GM19328 (cell line): ENCODE measurements at regions not wholly inside any gene's neighbourhood (a gene's known extent, or its start where the extent isn't known, plus 50 kb on each side); places are given as distances from the start of the nearest gene placed in this dataset.

Source experiments
- ATAC-seq: cut with Tn5 transposase; IDR thresholded peaks from one replicate; pipeline ENCODE4 v1.9.1; 2021; ENCODE audit warnings: mild to moderate bottlenecking, moderate library complexity; ENCODE audit not compliant: unreplicated experiment

DNA sequence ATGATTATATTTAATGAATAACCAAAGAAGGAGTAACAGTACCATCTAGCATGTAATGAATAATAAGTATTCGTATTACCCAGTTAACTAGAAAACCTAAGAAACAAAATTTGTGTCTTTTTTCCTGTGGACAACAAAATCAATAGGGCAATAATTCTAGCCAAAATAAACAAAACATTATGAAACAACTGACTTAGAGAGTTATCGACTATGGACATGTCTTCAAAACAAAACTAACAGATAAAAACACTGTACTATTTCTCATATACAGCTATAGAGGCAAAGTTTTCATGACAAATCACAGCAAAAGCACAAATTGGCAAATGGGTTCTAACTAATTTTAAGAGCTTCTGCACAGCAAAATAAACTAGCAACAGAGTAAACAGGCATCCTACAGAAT lies 224.1 kb downstream of the ALX1 start:
- no peak for ATAC-seq

DNA sequence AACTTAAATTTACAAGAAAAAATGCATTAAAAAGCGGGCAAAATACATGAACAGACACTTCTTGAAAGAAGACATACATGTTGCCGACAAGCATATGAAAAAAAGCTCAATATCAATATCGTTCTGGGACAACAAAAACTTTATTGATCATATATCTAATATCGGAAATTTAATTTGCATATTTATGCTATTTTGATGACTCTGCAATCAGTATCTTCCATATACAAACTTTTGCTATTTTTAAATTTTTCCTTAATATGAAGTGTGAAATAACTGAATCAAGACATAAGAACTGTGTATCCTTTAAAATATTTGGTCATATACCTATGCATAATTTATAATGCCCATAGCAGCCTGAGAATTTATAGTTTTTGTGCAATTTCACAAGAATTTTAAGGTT lies 224.6 kb downstream of the ALX1 start:
- no peak for ATAC-seq

DNA sequence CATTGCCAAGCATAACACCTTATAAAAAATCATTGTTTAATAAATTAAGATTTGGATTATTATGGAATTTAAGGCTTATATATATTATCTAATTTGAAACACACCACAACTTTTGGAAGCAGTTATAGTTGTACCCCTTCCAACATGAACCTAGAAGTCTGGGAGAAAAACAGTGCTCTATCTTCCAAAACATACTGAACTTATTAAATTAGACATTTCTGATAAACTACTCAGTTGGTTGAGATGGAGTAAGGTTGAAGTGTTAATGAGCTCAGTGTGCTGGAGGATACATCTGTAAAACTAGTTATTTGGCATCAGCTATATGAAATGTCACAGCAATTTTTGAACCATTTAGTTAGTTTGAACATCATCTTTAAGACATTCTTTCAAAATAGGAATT lies 227.4 kb downstream of the ALX1 start:
- ATAC-seq: no peak

DNA sequence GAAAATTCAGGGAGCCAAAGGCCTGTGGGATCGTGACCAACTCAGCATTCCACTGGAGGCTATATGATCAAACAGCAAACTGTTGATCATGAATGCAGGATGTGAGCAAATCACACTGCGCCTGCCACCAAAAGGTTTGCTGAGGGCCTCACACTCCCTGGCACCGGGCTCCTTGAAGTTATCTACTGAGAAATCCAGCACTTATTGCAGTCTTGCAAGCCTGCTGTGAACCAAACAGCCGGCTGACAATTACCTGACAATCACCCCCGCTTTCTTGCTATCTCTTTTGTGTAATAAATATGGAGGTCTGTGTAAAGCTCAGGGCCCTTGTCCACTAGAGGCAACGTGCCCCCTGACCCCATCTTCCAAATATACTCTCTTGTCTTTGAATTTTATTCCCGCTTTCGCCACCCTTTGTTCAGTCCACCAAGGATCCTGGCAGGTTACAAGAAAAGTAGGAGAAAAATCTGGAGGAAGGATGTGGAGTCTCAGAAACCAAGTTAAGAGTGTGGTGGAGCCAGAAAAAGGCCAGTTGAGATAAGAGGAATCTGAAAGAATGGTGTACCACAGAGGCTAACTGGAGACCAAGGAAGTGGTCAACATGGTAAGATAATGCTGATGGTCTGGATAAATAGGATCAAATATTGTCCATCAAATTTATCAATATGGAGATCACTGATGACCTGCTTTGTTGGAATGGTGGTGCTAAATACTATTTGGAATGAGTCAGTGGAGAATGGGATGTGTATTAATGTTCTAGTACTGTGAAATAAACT lies 229.2 kb downstream of the ALX1 start:
- peak; percentile 28 for ATAC-seq

DNA sequence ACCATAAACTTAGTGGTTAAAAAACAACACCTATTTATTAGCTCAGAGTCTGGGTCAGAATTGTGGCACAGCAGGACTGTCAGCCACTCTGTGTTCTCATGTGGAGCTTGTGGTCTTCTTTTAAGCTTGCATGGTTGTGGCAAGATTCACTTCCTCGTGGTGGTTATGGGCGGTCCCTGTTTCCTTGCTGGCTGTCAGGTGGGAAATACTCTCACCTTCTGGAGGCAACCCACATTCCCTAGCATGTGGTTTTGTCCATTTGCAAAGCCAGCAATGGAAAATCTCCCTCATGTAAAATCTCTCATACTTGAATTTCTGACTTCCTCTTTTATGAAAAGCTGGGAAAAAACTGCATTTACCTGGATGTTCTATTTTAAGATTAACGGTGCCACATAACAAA lies 229.8 kb downstream of the ALX1 start:
- peak; percentile 94 for ATAC-seq

DNA sequence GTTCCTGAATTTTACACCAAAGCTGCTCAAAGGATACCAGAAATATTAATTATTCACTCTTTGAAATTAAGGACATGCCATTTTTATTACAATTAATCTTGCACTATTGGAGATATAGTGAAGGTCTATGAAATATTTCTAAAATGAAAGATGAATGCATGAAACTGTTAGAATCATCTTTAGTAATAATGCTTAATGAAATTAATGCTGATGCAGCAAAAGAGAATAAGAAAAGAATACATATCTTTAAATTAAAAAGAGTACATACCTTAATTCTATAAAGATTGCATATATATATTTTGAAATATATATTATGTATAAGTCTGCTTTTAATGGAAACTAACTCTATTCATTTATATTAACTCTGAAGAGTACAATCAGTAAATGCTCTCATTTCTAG lies 236.0 kb downstream of the ALX1 start:
- ATAC-seq: no peak

DNA sequence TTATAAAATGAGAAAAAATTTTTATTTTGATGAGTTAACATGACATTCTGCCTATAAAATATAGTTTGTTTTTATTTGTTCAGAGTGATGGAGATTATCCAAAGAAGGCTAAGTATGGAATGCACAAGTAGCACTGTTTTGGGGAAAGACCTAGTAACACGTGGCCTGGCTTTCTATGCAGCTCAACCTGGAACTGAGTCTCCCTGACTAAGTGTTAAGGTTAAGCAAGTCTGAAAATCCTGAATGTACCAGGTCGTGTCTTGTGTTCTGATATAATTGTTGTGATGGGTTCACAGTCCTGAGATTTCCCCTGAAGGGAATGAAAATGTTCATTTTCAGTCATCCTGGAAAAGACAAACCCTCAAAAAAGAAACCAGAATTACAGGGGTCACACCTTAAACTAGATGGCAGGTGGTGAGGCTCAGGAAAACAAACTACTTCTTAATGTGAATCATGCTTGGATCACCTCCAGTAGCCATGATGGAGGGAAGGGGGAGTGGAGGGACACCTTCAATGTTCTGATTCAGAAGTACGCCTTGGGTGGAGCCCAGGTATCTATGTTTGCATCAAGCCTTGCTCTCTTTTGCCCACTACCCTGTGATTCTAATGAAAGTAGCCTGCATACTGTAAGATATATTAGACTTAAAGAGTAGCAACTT lies 236.8 kb downstream of the ALX1 start:
- no peak for ATAC-seq

DNA sequence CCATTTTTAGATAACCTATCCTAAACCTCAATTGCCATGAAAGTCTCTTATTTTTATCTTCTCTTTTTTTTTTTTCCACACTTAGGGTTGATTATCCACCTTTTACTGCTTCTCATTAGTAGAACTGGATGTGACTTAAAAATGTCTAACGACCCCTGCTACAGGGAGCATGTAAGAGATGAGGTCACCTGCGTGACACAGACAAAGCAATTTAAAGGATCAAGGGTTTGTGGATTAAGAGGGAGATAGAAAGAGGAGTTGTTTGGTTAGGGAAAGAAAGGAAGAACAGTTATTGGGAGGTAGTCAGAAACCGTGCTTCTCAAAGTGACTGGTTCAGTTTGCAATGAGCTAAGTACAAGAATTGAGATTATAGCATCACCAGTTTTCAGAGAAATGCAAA lies 239.1 kb downstream of the ALX1 start:
- no peak for ATAC-seq

DNA sequence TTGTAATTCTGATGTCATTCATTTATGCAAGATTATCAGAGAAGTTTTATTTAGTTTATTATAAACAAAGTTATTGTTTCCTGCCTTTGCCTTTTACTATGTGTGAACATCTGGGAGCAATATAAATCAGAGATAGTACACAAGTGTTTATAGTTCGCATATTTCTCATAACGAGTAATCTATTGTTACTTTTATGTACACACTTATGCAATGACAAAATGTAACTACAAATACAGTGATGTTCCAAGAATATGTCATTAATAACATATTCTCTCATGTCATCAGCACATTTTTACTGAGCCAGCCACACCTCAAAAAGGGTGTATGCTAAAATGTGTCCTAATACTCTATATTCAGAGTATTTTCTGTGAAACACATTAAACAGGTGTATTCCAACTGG lies 243.2 kb downstream of the ALX1 start:
- no peak for ATAC-seq

DNA sequence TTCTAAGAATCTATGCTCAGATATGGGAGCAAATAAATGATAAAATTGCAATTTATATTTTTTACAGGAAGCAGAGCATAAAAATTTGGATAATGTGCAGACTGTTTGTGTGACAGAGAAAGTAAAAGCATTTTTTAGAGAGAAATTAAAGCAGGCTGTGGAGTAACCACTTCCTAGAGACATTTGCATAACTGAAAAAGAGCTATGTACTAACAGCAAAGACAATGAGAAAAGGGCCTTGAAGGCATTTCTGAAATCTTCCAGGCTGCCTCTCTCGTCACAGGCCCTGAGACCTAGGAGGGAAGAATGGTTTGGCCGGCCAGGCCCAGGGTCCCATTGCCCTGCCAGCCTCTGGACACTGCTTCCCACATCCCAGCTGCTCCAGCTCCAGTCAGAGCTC lies 247.2 kb downstream of the ALX1 start:
- ATAC-seq: peak; percentile 83

DNA sequence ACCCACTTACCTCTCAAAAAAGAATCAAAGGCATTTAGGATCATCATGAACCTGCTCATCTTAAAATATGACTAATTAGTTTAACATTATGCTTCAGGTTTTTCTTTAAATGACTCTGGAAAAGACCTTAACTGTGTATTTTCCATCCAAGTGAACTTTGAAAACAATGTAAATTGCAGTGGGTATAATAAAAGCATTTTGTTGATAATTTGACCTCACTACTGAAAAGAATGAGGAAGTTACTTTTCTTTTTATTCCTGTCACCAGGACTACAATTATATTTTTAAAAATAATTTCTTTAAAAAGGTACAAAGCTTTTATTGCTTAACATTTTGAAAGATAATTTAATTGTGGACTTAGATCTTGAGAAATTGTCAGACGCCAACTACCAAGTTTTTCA lies 249.9 kb downstream of the ALX1 start:
- no peak for ATAC-seq

DNA sequence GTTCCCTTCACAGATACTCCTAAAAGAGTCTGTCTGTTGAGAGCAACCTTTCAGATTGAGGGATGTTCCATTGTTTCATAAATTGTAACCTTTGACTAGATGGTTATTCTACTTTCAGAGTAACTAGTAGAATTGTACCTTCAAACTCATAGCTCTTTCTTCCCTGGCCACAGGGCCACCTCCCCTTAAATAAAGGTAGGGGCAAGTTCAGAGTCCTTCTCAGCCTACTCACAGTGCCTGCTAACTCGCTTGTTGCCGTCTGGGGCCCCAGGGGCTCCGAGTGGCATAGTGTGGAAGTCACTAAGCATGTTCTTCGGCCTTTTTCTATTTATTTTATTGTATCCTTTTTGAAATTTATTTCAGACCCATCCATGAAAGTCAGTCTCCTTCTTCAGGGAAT lies 250.4 kb downstream of the ALX1 start:
- no peak for ATAC-seq

DNA sequence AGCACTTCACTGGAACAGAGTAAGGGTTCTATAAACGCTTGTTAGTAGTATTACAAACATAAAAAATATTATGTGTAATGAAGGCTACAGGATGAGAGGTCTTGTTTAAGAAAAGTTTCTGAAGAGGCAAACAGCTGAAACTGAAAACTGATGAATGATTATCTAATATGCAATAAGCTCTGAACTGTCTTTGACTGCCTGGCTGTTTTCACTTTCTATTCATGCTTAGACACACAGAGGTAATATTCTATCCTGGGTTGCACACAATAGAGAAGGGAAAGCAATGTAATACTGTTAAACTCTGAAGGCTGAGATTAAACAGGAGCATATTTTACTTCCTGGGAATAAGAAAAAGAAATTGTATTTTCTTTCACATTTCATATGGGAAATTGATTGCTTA lies 251.3 kb downstream of the ALX1 start:
- ATAC-seq: peak; percentile 60

DNA sequence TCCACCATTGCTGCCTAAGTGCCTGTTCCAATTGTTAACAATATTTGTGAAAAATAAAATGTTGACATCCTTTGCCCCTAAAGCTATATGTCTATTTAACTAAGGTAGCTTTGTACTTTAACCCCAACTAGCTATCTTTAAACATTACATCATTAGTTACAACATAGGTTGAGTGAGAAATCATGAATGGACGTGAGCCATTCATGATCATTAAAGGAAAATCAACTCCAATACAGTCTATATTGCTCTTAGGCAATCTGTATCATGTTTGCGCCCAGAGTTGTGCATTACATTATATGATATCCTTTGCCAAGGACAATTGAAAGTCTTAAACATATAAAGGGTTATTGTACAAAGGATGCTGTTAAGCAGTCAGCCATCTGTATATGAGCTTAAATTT lies 269.6 kb downstream of the ALX1 start:
- no peak for ATAC-seq

DNA sequence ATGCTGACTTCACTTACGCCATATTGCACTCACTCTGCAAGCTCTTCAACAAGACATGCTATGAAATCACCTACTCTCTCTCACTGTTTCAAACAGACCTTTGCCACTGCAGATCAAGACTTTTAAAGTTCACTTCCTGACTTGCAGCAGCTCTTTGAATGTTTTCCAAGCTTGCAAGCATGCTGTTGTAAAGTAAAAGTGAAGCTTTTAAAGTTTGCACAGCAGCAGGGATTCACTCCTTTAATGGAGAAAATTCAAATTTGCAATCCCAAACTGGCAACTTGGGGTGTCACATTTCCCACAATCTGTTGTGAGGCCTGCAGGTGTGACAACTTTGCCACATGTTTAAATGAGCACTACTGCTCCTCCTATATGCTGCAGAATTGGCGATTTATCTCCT lies 270.9 kb downstream of the ALX1 start:
- ATAC-seq: no peak

DNA sequence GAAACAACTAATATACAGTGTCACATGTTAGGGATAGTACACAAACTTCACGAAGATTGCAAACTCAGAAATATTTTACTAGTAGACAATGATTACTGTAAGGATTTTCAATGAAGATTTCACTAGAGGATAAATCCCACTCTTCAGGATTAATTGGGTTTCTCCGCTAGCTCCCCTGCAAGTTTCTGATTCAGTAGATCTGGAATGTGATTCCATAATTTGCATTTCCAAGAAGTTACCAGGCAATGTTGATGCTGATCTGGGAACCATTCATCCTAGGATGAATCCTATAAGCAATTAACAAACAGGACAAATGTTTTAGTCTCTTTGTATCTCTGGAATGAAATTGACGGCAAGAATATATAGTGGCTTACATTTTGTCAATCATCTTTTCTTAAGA lies 272.4 kb downstream of the ALX1 start:
- no peak for ATAC-seq

DNA sequence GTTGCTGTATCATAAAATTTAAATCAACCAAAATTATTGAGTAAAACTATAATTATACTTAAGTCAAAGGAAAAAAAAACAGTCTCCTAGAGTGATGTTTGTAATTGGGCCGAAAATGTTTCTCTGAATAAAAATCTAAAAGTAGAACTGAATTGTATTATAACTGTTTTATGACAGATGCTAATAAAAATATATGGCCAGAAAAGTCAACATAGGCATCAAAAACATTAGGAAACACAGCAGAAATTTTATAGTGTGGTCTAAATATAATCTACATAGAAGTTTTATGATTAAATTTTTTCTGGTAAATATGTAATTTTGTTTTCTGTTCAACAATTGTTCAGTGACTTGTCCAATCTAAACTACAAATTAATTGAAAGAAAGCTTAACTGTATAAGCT lies 277.8 kb downstream of the ALX1 start:
- ATAC-seq: no peak

DNA sequence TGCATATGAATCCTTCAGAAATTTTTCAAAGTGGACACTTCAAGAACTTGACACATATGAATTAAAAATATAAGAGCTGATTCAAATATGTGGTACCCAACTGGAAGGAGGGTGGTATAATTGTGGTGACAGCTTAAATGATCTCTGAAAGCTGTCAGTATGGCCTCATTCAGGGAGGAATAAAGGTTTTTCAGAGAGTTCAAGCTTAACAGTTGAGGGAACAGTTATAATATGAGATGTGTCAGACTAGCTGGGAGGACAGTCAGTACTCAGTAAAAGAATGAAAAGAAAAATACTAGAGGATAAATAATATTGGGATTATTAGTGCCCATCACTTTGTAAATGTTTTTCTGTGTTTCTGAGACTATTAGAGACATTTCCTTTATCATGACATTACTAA lies 277.5 kb downstream of the RASSF9 start:
- ATAC-seq: no peak

DNA sequence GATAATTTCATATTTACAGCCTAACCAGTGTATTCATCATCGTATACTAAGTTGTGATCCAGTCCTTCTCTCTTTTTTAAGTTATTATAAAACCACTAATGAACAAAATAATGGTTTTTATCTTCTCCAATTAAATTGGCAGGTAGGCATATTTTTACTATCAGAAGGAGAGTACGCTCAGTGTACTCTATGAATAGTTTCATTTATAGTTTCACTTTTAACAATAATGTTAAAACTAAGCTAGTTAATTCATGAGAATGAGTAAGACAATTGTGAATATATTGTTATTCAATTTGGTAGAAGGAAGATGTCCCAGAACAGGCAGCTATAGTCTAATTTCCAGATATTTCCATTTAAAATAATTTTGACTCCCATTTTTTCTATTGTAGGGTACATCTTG lies 277.1 kb downstream of the RASSF9 start:
- ATAC-seq: no peak

DNA sequence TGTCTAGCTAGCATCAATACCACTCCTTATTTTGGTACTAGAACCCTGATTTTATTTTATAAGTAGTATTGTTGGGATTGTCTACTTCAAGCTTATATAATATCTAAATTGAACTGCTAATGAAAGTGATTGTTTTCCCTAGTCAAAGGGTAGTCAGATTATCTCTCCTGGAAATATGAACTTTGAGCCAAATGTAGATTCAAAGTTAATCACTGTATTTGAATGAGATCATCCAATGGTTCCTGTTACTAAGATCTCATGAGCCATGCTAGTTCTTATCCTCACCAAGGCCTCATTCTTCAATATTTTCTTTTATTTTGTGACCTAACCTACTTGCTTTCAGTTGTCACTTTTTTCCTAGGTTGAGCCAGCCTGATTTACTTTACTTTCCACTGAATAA lies 276.7 kb downstream of the RASSF9 start:
- ATAC-seq: no peak

DNA sequence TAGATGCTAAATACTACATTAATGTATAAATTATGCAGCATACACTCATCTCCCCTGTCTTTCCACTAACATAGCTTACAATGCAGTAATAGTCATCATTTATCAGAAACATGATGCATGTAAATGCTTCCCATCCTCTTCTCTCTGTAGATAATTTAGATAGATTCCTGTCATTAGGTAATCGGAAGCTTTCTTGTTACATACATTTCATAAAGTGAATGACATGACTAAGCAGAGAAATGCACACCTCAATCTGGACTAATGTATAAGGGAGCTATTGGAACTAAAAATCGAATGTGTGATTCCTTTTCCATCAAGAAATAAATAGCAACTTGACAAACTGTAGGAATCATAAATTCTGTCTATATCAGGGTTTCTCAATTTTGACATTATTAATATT lies 273.4 kb downstream of the RASSF9 start:
- no peak for ATAC-seq

DNA sequence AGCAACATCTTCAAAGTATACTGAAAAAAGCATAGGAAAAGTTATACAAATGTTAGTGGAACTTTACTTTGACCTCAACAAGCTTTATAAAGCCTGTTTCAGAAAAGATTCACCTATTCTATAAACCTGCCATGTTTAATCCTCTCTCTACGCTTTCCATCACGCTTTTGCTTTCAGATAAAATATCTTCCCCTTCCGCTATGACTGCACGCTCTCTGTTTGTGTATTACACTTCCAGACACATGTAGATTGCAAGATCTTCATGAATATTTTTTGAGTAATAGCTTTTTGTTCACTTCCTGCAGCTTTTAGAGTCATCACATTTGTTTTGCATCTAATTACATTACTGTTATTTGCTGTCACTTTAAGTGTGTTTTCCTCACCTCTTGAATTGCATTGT lies 271.4 kb downstream of the RASSF9 start:
- ATAC-seq: no peak
